Stomach (tissue), 8 donors: ENCODE measurements at regions not wholly inside any gene's neighbourhood (a gene's known extent, or its start where the extent isn't known, plus 50 kb on each side); places are given as distances from the start of the nearest gene placed in this dataset.

Source experiments
- DNase-seq, 2 donors: peaks; one replicate each; pipeline versions ENCODE4 v3.0.0 to v3.0.0-alpha.2; 2013 to 2019
- H3K27ac ChIP-seq, 5 donors: fragments of 200-600 bp in 4 of 5; sonication (generic) in 4 of 5; one replicate each; pipeline ENCODE4 v1.5.1; 2013 to 2019; ENCODE audit warnings: mild to moderate bottlenecking in 1 of 5, moderate library complexity in 1 of 5
- H3K27me3 ChIP-seq, 3 donors: fragments of 200-600 bp; sonication (generic); one replicate each; pipeline ENCODE4 v1.5.1; 2017 to 2019; ENCODE audit warnings: mixed run types in 1 of 3
- H3K36me3 ChIP-seq, 4 donors: fragments of 200-600 bp; sonication (generic); 1 replicate in 3 of 4; 2 replicates in 1 of 4; pipeline ENCODE4 v1.5.1; 2016 to 2019
- H3K4me1 ChIP-seq, 4 donors: fragments of 200-600 bp; sonication (generic); one replicate each; pipeline ENCODE4 v1.5.1; 2016 to 2019
- H3K4me3 ChIP-seq, 4 donors: fragments of 200-600 bp; sonication (generic) in 3 of 4; one replicate each; pipeline ENCODE4 v1.5.1; 2016 to 2019; ENCODE audit warnings: mild to moderate bottlenecking in 1 of 4
- H3K9me3 ChIP-seq, 4 donors: fragments of 200-600 bp; sonication (generic); one replicate each; pipeline ENCODE4 v1.5.1; 2016 to 2019
- CTCF ChIP-seq, 7 experiments: fragments of 450-650 bp in 4 of 7; fragments of 200-600 bp in 3 of 7; sonication (generic) in 3 of 7; IDR thresholded peaks; one replicate each; pipeline ENCODE4 v1.5.1; 2016 to 2019; ENCODE audit warnings: antibody characterized with exemption in 7 of 7, control low read depth in 2 of 7, mild to moderate bottlenecking in 1 of 7
- EP300 ChIP-seq: sonication (generic); formaldehyde crosslinking; IDR thresholded peaks from one replicate; pipeline ENCODE4 v1.6.1; 2017; ENCODE audit warnings: antibody characterized with exemption
- POLR2A ChIP-seq, 4 donors: fragments of 450-650 bp; IDR thresholded peaks; one replicate each; pipeline ENCODE4 v1.6.1; 2016; ENCODE audit warnings: antibody characterized with exemption in 4 of 4, control low read depth in 2 of 4, mild to moderate bottlenecking in 1 of 4, moderate library complexity in 1 of 4
- POLR2AphosphoS5 ChIP-seq, 3 donors: sonication (generic); formaldehyde crosslinking; IDR thresholded peaks; one replicate each; pipeline ENCODE4 v1.6.1; 2016; ENCODE audit warnings: antibody characterized with exemption in 3 of 3
- WGBS, 5 donors: extraction: QIAGEN DNeasy Blood & Tissue Kit in 3 of 5; methylation state at CpG; one replicate each; pipeline versions ENCODE4 v1.1.5 to v1.1.7; 2013 to 2018; 5-methylcytosine and 5-hydroxymethylcytosine counted together
- intact Hi-C: fragments of 100-400 bp; cut with DNase I; formaldehyde crosslinking; loops from one replicate; pipeline ENCODE4 v1.15.1; 2023; ENCODE audit warnings: low total_unique reads
- donor health status: healthy with polysubstance abuse.
- donor health status: Bipolar disorder and iron deficiency.
- donor health status: healthy.

- Histone ChIP-seq H3K27ac (no peak overlapping the region), H3K4me3 (no peak overlapping the region), H3K27me3 (no peaks in the 10 kb centered on the region), H3K9me3 (peaks cover 0 to 11% (median 7%) of the 10 kb centered on the region in 4 donors), H3K4me1 (no peaks in the 10 kb centered on the region), H3K36me3 (no peaks in the 10 kb centered on the region)
- intact Hi-C loops = no loop called here
- 17 to 59% (median 45%) methylated on average over 2 of the region's 2 CpGs for WGBS, 5 donors
- no peak for TF ChIP-seq POLR2A (IDR thresholded peaks at IDR 0.05)
- TF ChIP-seq EP300 = no peak
- no peak for TF ChIP-seq POLR2AphosphoS5 (IDR thresholded peaks at IDR 0.05)
- TF ChIP-seq CTCF (IDR thresholded peaks at IDR 0.05) = no peak
- DNase-seq = no peak
Observed at GRCh38 chr13:80419416-80419815, 78.5 kb upstream of the SPRY2 start.

- Histone ChIP-seq H3K27me3 (no peaks in the 10 kb centered on the region), H3K27ac (no peak overlapping the region), H3K9me3 (no peaks in the 10 kb centered on the region), H3K4me1 (no peaks in the 10 kb centered on the region), H3K36me3 (no peaks in the 10 kb centered on the region), H3K4me3 (no peak overlapping the region)
- intact Hi-C loops = no loop called here
- TF ChIP-seq POLR2AphosphoS5 (IDR thresholded peaks at IDR 0.05) (no peak), POLR2A (IDR thresholded peaks at IDR 0.05) (no peak), CTCF (IDR thresholded peaks at IDR 0.05) (no peak), EP300 (no peak)
- DNase-seq = no peak
Observed at GRCh38 chr13:80413611-80414010, 72.7 kb upstream of the SPRY2 start.

DNA sequence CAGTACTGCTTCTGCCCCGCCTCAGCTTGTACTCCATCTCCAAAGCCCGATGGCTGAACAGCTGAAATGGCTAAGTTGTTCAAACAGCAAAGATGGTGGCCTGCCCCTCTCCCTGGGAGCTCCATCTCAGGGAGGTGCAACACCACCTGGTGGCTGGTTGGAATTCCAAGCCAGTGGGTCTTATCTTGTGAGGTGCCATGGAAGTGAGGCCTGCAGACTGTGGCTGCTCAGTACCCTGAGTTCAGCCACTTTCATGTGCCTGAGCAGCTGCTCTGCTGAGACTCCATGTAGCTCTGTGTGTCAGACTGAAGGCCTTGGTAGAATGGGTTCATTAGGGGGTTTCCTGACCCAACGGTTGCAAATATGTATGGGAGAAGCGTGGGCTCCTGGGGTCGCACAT, 67.3 kb upstream of the SPRY2 start:
- Histone ChIP-seq H3K36me3 (no peaks in the 10 kb centered on the region), H3K4me3 (no peak overlapping the region), H3K4me1 (no peaks in the 10 kb centered on the region), H3K27me3 (no peaks in the 10 kb centered on the region), H3K27ac (no peak overlapping the region), H3K9me3 (peaks cover 0 to 13% (median 6%) of the 10 kb centered on the region in 4 donors)
- 88 to 100% (median 97%) methylated on average over 2 to 5 of the region's 5 CpGs for WGBS, 5 donors
- no peak for TF ChIP-seq CTCF (IDR thresholded peaks at IDR 0.05)
- no peak for TF ChIP-seq EP300
- TF ChIP-seq POLR2AphosphoS5 (IDR thresholded peaks at IDR 0.05) = no peak
- no peak for DNase-seq
- intact Hi-C loops = no loop called here

GRCh38 chr13:80400865-80401426, 60.0 kb upstream of the SPRY2 start:
- Histone ChIP-seq H3K4me3 (no peak overlapping the region), H3K27me3 (no peaks in the 10 kb centered on the region), H3K36me3 (no peaks in the 10 kb centered on the region), H3K4me1 (peaks cover 6 to 27% (median 15%) of the 10 kb centered on the region in 4 donors), H3K27ac (peak overlapping the region in 2 of 5 donors; percentile 67 to 74), H3K9me3 (peaks cover 0 to 13% (median 6%) of the 10 kb centered on the region in 4 donors)
- intact Hi-C loops = no loop called here
- no peak for DNase-seq
- WGBS, 5 donors = 29 to 51% (median 36%) methylated on average over 5 of the region's 5 CpGs
- TF ChIP-seq POLR2AphosphoS5 (IDR thresholded peaks at IDR 0.05) = no peak
- no peak for TF ChIP-seq EP300
- no peak for TF ChIP-seq CTCF (IDR thresholded peaks at IDR 0.05)
- no peak for TF ChIP-seq POLR2A (IDR thresholded peaks at IDR 0.05)
